Activated CD4-positive, alpha-beta T cell treated with anti-CD3 and anti-CD28 coated beads, Interleukin-2, amount 10 ng/mL, durations not matched to agents 7 days and 5 days (primary cell): ENCODE measurements at regions not wholly inside any gene's neighbourhood (a gene's known extent, or its start where the extent isn't known, plus 50 kb on each side); places are given as distances from the start of the nearest gene placed in this dataset.
"Not testable (repeated sequence)": the region's sequence is repeated elsewhere in the genome, so short reads cannot be mapped to it uniquely, and the experiment has no call there.

Source experiments
- CTCF ChIA-PET: fragments of 350-600 bp; sonication (Branson Sonifier 250); formaldehyde crosslinking; loops from one replicate; lab custom pipeline; 2021; ENCODE audit warnings: antibody characterized with exemption; lab: Charles Lee
- POLR2A ChIA-PET: fragments of 350-600 bp; sonication (Branson Sonifier 250); formaldehyde crosslinking; loops from one replicate; lab custom pipeline; 2021; ENCODE audit warnings: antibody characterized with exemption; lab: Charles Lee
- DNase-seq: peaks from one replicate; pipeline ENCODE4 v3.0.0-alpha.2; 2020
- H3K27ac Mint-ChIP-seq: one replicate; pipeline ENCODE4 v1.8.0; 2021; ENCODE audit warnings: mild to moderate bottlenecking, moderate library complexity, mixed read lengths
- H3K27me3 Mint-ChIP-seq: one replicate; pipeline ENCODE4 v1.8.0; 2021; ENCODE audit warnings: mixed read lengths
- H3K36me3 Mint-ChIP-seq: one replicate; pipeline ENCODE4 v1.8.0; 2021; ENCODE audit warnings: low read depth, mixed read lengths
- H3K4me1 Mint-ChIP-seq: one replicate; pipeline ENCODE4 v1.8.0; 2021; ENCODE audit warnings: mixed read lengths
- H3K4me3 Mint-ChIP-seq: one replicate; pipeline ENCODE4 v1.8.0; 2021; ENCODE audit warnings: mild to moderate bottlenecking, moderate library complexity, mixed read lengths
- H3K9me3 Mint-ChIP-seq: one replicate; pipeline ENCODE4 v1.8.0; 2021; ENCODE audit warnings: mixed read lengths

DNA sequence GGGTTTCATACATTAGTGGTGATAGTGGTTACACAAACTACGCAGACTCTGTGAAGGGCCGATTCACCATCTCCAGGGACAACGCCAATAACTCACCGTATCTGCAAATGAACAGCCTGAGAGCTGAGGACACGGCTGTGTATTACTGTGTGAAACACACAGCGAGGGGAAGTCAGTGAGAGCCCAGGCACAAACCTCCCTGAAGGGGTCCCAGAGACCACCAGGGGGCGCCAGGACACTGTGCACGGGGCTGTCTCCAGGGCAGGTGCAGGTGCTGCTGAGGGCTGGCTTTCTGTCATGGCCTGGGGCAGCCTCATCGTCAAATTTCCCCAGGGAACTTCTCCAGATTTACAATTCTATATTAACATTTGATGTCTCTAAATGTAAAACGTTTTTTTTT lies 184.6 kb upstream of the TP53TG3C start:
- POLR2A ChIA-PET, H3K9me3 Mint-ChIP-seq, H3K27ac Mint-ChIP-seq, H3K4me1 Mint-ChIP-seq, CTCF ChIA-PET, H3K27me3 Mint-ChIP-seq, H3K36me3 Mint-ChIP-seq, H3K4me3 Mint-ChIP-seq: not testable (repeated sequence)
- peak; percentile 45 for DNase-seq

DNA sequence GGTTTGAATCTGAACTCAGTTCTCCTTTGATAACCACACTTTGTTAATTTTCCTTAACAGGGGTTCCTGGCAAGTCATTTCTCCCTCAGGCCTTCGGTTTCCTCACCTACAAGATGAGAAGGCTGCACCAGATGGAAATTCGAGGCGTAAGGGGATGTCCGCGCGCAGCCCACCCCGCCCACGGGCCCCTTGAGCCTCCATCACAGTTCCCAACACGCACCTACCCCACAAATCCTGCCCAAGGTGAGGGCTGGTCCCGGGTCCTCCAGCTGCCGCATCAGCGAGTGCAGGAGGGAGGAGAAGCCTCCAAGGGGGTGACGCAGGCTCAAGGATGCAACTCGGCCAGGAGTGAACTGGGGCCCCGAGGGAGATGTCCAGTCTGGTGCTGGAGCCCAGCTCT lies 166.9 kb upstream of the TP53TG3C start:
- DNase-seq, H3K4me3 Mint-ChIP-seq, H3K9me3 Mint-ChIP-seq, CTCF ChIA-PET, H3K27ac Mint-ChIP-seq, H3K4me1 Mint-ChIP-seq, POLR2A ChIA-PET, H3K36me3 Mint-ChIP-seq, H3K27me3 Mint-ChIP-seq: not testable (repeated sequence)

- H3K4me3 Mint-ChIP-seq, H3K4me1 Mint-ChIP-seq, H3K36me3 Mint-ChIP-seq, H3K27me3 Mint-ChIP-seq, DNase-seq, CTCF ChIA-PET, H3K27ac Mint-ChIP-seq, H3K9me3 Mint-ChIP-seq, POLR2A ChIA-PET: not testable (repeated sequence)
These were observed 166.1 kb upstream of the TP53TG3C start for GRCh38 chr16:33027941-33028340.

DNA sequence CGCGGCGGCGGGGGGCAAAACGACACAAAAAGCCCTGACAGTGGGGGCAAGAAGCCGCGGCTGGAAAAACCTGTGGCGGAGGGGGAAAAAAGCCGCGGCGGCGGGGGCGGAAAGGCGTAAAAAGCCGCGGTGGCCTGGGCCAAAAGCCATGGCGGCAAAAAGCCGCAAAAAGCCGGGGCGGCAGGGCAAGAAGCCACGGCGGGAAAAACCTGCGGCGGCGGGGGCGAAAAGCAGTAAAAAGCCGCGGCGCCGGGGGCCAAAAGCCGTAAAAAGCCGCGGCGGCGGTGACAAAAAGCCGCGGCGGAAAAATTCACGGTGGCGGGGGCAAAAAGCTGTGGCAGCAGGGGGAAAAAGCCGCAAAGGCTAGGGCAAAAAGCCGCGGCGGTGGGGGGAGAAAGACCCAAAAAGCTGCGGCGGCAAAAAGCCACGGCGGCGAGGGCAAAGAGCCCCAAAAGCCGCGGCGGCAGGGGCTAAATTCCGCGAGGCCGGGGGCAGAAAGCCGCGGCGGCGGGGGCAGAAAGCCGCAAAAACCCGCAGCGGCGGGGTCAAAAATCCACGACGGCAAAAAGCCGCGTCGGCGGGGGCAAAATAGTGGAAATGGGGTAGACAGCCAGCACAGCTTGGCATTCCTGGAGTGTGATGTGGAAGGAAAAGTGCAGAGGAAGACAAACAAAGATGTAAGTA lies 165.2 kb upstream of the TP53TG3C start:
- H3K27me3 Mint-ChIP-seq, H3K4me3 Mint-ChIP-seq, H3K9me3 Mint-ChIP-seq, DNase-seq, H3K27ac Mint-ChIP-seq, POLR2A ChIA-PET, H3K4me1 Mint-ChIP-seq, H3K36me3 Mint-ChIP-seq, CTCF ChIA-PET: not testable (repeated sequence)

DNA sequence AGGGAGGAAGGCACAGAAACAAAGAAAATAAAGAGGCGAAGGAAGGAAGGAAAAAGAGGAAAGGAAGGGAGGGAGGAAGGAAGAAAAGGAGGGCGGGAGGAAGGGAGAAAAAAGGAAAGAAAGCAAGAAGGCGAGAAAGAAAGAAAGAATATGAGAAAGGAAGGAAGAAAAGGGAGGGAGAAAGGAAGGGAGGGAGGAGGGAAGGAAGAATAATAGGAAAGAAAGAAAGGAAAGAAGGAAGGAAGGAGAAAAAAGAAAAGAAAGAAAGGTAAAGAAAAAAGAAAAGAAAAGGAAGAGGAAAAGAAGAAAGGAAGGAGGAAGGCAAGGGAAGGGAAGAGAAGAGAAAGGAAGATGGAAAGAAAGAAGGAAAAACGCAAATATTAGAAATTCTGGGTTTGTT lies 145.2 kb upstream of the TP53TG3C start:
- H3K36me3 Mint-ChIP-seq, H3K27ac Mint-ChIP-seq, H3K27me3 Mint-ChIP-seq, POLR2A ChIA-PET, DNase-seq, H3K4me1 Mint-ChIP-seq, H3K9me3 Mint-ChIP-seq, CTCF ChIA-PET, H3K4me3 Mint-ChIP-seq: not testable (repeated sequence)

- peaks cover under 1% of the 10 kb centered on the region for H3K27me3 Mint-ChIP-seq
- no peak overlapping the region for H3K4me3 Mint-ChIP-seq
- DNase-seq: no peak
- H3K27ac Mint-ChIP-seq: no peak overlapping the region
- H3K36me3 Mint-ChIP-seq: no peaks in the 10 kb centered on the region
- CTCF ChIA-PET: no interaction called here
- no peaks in the 10 kb centered on the region for H3K9me3 Mint-ChIP-seq
- POLR2A ChIA-PET: no interaction called here
- no peaks in the 10 kb centered on the region for H3K4me1 Mint-ChIP-seq
These were observed 134.8 kb upstream of the TP53TG3C start for GRCh38 chr16:33059206-33059605.

DNA sequence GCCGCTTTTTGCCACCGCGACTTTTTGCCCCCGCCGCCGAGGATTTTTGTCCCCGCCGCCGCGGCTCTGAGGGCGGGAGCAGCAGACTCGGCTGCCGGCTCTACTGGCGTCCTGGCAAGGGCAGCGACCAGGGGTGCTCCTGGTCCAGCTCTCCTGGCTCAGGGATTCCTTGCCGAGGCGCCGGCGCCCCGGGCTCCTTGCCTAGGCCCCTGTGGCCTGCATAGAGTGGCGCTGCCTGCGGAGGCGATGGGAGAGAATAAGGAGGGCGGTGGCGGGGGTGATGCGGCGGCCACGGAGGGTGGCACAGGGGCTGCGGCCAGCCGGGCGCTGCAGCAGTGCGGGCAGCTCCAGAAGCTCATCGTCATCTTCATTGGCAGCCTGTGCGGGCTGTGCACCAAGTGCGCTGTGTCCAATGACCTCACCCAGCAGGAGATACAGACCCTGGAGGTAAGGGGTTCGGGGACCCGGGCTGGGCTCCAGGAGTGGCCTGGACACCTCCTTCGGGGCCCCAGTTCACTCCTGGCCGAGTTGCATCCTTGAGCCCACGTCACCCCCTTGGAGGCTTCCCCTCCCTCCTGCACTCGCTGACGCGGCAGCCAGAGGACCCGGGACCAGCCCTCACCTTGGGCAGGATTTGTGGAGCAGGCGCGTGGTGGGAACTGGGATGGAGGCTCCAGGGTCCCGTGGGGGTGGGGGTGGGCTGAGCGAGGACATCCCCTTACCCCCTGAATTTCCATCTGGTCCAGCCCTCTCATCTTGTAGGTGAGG lies 134.2 kb upstream of the TP53TG3C start:
- H3K27me3 Mint-ChIP-seq, H3K36me3 Mint-ChIP-seq, POLR2A ChIA-PET, CTCF ChIA-PET, DNase-seq, H3K4me3 Mint-ChIP-seq, H3K27ac Mint-ChIP-seq, H3K9me3 Mint-ChIP-seq, H3K4me1 Mint-ChIP-seq: not testable (repeated sequence)

- DNase-seq, CTCF ChIA-PET, H3K4me1 Mint-ChIP-seq, POLR2A ChIA-PET, H3K4me3 Mint-ChIP-seq, H3K27ac Mint-ChIP-seq, H3K36me3 Mint-ChIP-seq, H3K9me3 Mint-ChIP-seq, H3K27me3 Mint-ChIP-seq: not testable (repeated sequence)
These were observed 131.3 kb upstream of the TP53TG3C start for GRCh38 chr16:33062763-33063162.

- H3K9me3 Mint-ChIP-seq, CTCF ChIA-PET, H3K36me3 Mint-ChIP-seq, H3K4me1 Mint-ChIP-seq, H3K27ac Mint-ChIP-seq, DNase-seq, H3K27me3 Mint-ChIP-seq, H3K4me3 Mint-ChIP-seq, POLR2A ChIA-PET: not testable (repeated sequence)
These were observed 130.5 kb upstream of the TP53TG3C start for GRCh38 chr16:33063365-33064170.

GRCh38 chr16:33064454-33065073 lies 129.5 kb upstream of the TP53TG3C start:
- H3K27me3 Mint-ChIP-seq, POLR2A ChIA-PET, H3K36me3 Mint-ChIP-seq, DNase-seq, H3K9me3 Mint-ChIP-seq, H3K4me3 Mint-ChIP-seq, H3K27ac Mint-ChIP-seq, H3K4me1 Mint-ChIP-seq, CTCF ChIA-PET: not testable (repeated sequence)
